Middle frontal gyrus (tissue), 1 donor: ENCODE measurements at regions not wholly inside any gene's neighbourhood (a gene's known extent, or its start where the extent isn't known, plus 50 kb on each side); places are given as distances from the start of the nearest gene placed in this dataset.

Experiments
- DNase-seq: peaks from one replicate; pipeline ENCODE4 v3.0.0-alpha.2; 2015; ENCODE audit warnings: low spot score; ENCODE audit errors: extremely low spot score

DNA sequence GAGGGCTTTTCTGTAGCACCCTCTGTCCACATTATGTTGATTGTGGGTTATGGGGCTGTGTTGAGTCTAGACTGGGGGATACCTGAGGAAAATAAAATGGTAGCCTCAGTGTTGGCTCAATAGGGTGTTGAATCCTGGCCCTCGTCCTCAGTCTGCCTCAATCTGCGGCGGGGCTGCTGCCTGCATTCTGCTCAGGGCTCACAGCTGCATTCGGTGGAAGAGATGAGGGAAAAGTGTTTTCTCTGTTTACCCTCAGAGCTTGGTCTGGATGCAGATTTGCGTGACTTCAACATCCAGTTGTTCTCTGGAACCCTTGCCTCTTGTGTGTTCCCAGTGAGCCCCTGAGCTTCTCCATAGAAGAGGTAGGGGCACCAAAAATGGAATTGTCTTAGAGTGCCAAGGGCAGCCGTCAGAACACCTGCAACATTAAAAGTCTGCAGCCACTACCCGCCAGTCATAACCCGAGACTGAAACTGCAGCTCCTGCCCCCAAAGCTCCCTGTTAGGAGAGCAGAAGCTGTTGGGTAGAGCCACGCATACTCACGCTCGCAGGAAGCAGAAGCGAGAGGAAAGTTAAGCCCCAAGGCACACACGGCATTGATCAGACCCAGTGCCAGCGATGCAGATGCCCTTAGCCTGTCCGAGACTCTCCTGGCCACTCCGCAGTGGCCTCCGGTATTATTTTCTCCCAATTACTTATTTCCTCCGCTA lies 215.3 kb upstream of the C1orf174 start:
- DNase-seq, result no peak

GRCh38 chr1:4117196-4117595 lies 217.1 kb upstream of the C1orf174 start:
- DNase-seq, result no peak

- no peak for DNase-seq
Observed at GRCh38 chr1:4118746-4119515, 218.9 kb upstream of the C1orf174 start.

DNA sequence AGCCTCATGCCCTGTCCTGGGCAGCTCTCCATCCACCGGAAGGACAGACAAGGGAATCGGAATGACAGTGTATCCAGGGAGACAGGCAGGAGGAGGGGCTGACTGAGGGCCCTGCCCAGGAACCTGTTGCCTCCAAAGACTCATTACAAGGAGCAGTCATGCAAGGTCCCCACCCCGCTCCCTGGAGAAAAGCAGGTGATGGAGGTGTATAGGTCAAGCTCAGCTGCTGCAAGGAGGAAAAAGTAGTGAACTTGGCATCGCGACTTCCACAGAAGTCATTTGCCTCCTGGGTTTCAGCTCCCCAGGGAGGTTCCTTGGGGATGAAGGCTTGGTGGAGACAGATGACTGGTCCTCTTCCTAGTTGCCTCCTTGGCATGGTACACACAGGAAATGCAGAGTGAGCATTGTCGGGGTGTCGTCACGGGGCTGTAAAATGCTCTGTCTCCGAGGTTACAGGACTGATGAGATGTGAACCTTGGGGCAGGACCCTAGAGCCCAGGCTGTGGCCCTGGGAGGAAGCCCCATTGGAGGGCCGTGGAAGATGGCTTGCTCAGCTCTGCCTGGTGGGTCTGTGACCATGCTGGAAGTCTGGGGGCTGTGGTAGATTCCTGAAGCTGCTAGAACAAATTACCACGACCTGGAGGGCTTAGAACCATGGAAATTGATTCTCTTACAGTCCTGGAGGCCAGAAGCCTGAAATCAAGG lies 219.6 kb upstream of the C1orf174 start:
- DNase-seq, result no peak

DNA sequence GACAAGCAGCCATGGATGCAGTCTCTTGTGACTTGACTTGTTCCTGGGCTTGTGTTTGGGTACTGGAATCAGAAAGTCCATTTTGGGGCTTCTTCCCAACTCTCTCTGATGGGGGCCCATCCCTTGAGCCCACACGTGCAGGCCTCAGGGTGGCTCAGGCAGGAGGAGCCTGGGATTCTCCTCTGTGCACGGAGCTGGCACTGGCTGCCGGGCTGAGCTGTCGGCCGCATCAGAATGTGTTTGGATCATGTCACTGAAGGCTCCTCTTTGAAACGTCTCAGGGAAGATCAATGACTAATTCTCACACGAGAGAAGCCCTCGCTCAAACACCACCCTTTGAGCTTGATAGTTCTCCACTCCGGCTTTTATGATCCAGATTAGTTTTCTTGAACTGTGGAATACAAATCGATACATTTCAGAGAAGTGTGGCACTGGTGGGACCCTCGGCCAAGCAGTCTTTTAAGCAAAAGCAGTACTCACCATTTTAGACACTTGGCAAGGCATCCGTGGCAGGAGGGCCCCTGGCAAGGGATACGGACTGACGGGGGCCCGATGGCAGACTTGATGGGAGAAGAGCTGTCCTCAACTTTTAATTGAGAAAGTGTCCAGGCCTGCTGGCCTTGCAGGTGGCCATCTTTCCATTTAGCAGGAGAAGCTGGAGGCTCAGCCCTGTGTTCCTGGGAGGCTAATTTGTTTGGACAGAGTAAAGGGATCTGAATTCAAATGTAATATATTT lies 220.7 kb upstream of the C1orf174 start:
- no peak for DNase-seq

GRCh38 chr1:4121293-4121684 lies 221.2 kb upstream of the C1orf174 start:
- DNase-seq, result no peak

GRCh38 chr1:4121834-4122512 lies 221.9 kb upstream of the C1orf174 start:
- DNase-seq, result no peak

GRCh38 chr1:4122513-4123160 lies 222.6 kb upstream of the C1orf174 start:
- DNase-seq, result no peak

GRCh38 chr1:4124631-4125145 lies 224.6 kb upstream of the C1orf174 start:
- no peak for DNase-seq

DNA sequence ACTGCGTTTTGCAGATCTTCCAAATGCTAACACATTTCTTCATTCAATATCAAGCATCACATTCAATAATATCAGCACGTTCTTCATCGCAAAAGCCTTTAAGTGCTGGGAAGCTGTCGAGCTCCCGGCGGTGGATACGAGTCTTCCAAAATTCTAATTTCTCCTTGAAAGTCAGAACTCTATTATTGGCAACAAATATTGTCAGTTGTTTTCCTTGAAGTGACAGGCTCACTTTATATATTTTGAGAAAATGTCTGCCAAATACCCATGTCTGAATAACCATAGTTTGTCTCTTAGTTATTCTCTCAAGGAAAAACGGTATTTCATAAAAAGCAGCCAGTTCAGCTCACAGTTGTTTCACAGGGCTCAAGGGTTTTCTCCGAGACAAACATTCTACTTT lies 226.2 kb upstream of the C1orf174 start:
- no peak for DNase-seq

DNA sequence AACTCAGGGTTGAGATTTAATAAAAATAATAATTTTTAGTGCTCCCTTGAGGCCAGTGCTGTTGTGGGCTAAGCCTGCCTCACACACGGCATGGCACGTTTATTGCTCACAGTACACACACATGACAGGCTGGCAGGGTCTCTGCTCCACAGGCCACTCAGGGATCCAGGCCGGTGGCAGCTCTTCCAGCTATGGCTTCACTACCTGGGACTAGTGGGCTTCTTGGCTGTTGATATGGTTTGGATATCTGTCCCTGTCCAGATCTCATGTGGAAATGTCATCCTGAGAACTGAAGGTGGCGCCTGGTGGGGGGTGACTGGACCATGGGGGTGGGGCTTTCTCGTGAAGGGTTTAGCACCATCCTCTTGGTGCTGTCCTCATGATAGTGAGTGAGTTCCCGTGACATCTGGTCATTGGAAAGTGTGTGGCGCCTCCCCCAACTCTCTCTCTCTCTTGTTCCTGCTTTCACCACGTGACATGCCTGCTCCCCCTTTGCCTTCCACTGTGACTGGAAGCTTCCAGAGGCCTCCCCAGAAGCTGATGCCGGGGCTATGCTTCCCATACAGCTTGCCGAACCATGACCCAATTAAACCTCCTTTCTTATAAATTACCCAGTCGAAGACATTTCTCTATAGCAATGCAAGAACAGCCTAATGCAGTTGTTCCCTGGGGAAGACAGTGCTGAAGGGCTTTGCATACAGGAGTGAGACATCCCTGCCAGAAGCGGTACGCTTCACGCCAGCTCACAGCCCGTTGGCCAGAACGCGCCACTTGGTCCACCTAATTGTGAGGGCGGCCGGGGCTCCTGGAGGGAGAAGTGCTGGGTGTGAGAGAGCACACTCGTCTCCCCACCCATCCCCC lies 226.9 kb upstream of the C1orf174 start:
- DNase-seq, result no peak

GRCh38 chr1:4127592-4128140 lies 227.6 kb upstream of the C1orf174 start:
- no peak for DNase-seq

DNA sequence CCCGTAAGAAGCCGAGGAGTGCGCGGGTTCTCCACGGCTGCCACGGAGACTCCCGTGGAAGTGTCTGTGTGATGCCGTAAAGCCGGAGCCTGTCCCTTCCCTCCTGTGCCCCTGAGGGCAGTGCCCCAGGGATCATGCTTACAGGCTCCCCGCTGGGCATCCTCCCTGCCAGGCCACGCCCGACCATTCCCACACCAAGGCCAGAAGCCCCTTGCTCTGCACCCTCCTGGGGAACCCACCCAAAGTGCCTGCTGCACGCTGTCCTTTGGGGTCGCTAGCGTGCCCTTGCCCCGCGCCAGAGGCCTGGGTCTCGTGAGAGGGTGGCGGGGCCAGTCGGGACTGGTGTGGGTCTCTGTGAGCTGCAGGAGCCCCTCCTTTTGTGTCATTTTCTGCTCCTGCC lies 228.5 kb upstream of the C1orf174 start:
- DNase-seq, result no peak

DNA sequence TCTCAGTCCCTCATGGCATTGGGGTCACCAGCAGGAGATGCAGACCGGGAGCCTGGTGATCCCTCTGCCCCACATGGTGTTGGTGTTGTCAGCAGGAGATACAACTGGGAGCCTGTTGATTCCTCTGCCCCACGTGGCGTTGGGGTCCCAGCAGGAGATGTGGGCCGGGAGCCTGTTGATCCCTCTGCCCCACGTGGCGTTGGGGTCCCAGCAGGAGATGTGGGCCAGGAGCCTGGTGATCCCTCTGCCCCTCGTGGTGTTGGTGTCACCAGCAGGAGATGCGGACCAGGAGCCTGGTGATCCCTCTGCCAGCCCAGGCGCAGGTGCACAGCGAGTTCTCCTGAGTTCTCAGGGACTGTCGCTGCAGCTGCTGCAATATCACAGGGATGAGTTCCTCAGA lies 229.6 kb upstream of the C1orf174 start:
- no peak for DNase-seq

GRCh38 chr1:4130096-4130495 lies 230.0 kb upstream of the C1orf174 start:
- DNase-seq, result no peak

DNA sequence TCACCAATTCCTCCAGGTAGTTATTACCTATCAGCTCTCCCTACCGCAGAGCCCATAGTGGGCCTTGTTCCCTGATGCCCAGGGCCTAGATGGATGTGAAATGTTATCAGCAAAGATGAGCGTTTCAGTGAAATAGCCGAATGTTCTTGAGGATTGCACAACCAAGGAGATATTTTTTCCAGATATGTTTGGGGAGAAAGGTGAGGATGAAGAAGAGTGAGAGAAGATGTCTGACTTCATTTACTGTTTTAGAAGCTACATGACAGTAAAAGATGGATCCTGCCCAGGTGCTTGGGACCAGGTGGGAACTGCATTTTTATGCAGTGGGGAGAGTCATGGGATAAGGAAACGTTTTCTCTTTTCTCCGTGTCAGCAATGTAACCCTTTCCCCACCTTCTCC lies 231.7 kb upstream of the C1orf174 start:
- DNase-seq, result no peak

- DNase-seq, result no peak
Observed at GRCh38 chr1:4132352-4133296, 232.6 kb upstream of the C1orf174 start.
